ENCODE measurements at regions not wholly inside any gene's neighbourhood (a gene's known extent, or its start where the extent isn't known, plus 50 kb on each side); places are given as distances from the start of the nearest gene placed in this dataset.

DNA sequence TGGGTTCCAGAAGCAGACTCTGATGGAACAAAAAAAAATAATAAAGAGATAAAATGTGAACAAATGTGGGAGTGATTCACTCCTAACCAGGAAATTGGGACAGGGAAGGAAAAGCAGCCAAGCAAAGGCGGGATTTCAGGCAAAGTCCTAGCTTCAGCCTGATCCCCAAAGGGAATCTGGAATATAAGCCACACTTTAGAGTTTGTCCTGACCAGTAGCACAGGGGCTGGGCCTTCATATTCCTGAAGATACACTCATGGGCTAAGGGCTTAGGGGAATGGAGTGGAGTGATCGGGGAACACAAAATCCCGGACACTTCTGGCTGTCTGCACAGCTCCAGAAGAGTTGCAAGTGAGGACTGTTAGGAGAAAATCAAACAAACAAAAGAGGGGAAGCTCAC is 135.0 kb upstream of the COL8A1 start:
- TF ChIP-seq POLR2A (IDR thresholded peaks at IDR 0.05; ENCODE audit: low read depth, low read length) (no peak), TAF1 (IDR thresholded peaks at IDR 0.05; ENCODE audit: borderline replicate concordance, low read depth, low read length) (no peak), POLR2AphosphoS5 (IDR thresholded peaks at IDR 0.05; ENCODE audit: low read depth, low read length) (no peak)

Measured in GM12892 (cell line).